ENCODE measurements at regions not wholly inside any gene's neighbourhood (a gene's known extent, or its start where the extent isn't known, plus 50 kb on each side); places are given as distances from the start of the nearest gene placed in this dataset.

GRCh38 chr18:47510831-47511230 is 259.4 kb upstream of the SKOR2 start:
- Mint-ChIP-seq H3K4me1 (ENCODE audit: low read depth) (no peaks in the 10 kb centered on the region), H3K4me3 (no peak overlapping the region), H3K27me3 (no peaks in the 10 kb centered on the region), H3K27ac (no peak overlapping the region), H3K9me3 (no peaks in the 10 kb centered on the region), H3K36me3 (ENCODE audit: low read depth) (no peaks in the 10 kb centered on the region)
- intact Hi-C loops (cut with micrococcal nuclease) = no loop called here

DNA sequence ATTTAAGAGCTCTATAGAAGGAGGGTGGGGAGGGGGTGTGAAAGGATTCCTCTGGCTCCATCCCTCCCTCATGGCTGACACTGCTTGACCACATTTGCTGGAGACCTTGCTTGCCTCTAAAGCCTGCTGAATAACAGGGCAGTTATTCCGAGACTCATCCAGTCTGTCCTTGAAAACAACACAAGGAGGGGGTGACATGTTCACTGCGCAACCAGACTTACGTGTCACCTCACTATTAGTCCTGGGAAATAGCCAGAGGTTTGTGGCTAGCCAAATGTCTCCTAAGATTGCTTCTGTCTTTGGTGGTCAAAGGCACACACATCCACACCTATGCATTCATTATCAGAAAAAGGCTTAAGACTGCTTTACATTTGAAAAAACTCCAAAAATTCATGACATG is 256.2 kb upstream of the SKOR2 start:
- no peak overlapping the region for H3K4me3 Mint-ChIP-seq
- no peaks in the 10 kb centered on the region for H3K27me3 Mint-ChIP-seq
- intact Hi-C loops (cut with micrococcal nuclease) = no loop called here
- H3K36me3 Mint-ChIP-seq (ENCODE audit: low read depth) = no peaks in the 10 kb centered on the region
- no peak overlapping the region for H3K27ac Mint-ChIP-seq
- H3K4me1 Mint-ChIP-seq (ENCODE audit: low read depth) = no peaks in the 10 kb centered on the region
- H3K9me3 Mint-ChIP-seq = no peaks in the 10 kb centered on the region

GRCh38 chr18:47506897-47507296 is 255.4 kb upstream of the SKOR2 start:
- H3K4me1 Mint-ChIP-seq (ENCODE audit: low read depth) = no peaks in the 10 kb centered on the region
- H3K9me3 Mint-ChIP-seq = no peaks in the 10 kb centered on the region
- no peaks in the 10 kb centered on the region for H3K36me3 Mint-ChIP-seq (ENCODE audit: low read depth)
- no peak overlapping the region for H3K27ac Mint-ChIP-seq
- no peak overlapping the region for H3K4me3 Mint-ChIP-seq
- intact Hi-C loops (cut with micrococcal nuclease) = no loop called here
- H3K27me3 Mint-ChIP-seq = no peaks in the 10 kb centered on the region

DNA sequence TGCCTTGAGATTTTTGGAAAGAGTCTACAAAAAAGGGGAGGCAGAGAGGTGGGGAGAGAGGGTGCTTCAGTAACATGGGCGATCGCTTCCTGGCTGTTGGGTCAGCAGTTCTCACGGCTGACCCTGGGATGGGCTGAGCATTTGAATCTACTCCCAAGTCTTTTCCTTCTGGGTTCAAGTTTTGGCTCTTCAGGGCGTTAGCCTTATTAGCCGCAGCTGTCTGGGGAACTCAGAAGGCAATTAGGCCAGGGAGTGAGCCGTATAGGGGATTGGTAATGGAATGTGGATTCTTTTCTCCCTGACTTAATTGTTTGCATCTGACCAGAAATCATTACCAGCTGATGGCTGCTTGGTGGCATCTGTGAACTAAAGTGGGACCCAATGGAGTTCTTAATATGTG is 250.5 kb upstream of the SKOR2 start:
- no peaks in the 10 kb centered on the region for H3K4me1 Mint-ChIP-seq (ENCODE audit: low read depth)
- H3K27ac Mint-ChIP-seq = no peak overlapping the region
- intact Hi-C loops (cut with micrococcal nuclease) = no loop called here

GRCh38 chr18:47500930-47501329 is 249.5 kb upstream of the SKOR2 start:
- no peaks in the 10 kb centered on the region for H3K9me3 Mint-ChIP-seq
- H3K4me1 Mint-ChIP-seq (ENCODE audit: low read depth) = no peaks in the 10 kb centered on the region
- H3K27ac Mint-ChIP-seq = no peak overlapping the region
- no peaks in the 10 kb centered on the region for H3K36me3 Mint-ChIP-seq (ENCODE audit: low read depth)
- H3K27me3 Mint-ChIP-seq = no peaks in the 10 kb centered on the region
- H3K4me3 Mint-ChIP-seq = no peak overlapping the region
- intact Hi-C loops (cut with micrococcal nuclease) = no loop called here

More for the DNA sequence above, 250.5 kb upstream of the SKOR2 start:
- Mint-ChIP-seq H3K4me3 (no peak overlapping the region), H3K9me3 (no peaks in the 10 kb centered on the region), H3K27me3 (no peaks in the 10 kb centered on the region), H3K36me3 (ENCODE audit: low read depth) (no peaks in the 10 kb centered on the region)

- H3K36me3 Mint-ChIP-seq (ENCODE audit: low read depth) = no peaks in the 10 kb centered on the region
- no peaks in the 10 kb centered on the region for H3K4me1 Mint-ChIP-seq (ENCODE audit: low read depth)
- H3K27ac Mint-ChIP-seq = no peak overlapping the region
- H3K4me3 Mint-ChIP-seq = no peak overlapping the region
- no peaks in the 10 kb centered on the region for H3K27me3 Mint-ChIP-seq
- intact Hi-C loops (cut with micrococcal nuclease) = no loop called here
- no peaks in the 10 kb centered on the region for H3K9me3 Mint-ChIP-seq
Measured at GRCh38 chr18:47492691-47493090, 241.2 kb upstream of the SKOR2 start.

- Mint-ChIP-seq H3K4me3 (no peak overlapping the region), H3K27ac (no peak overlapping the region), H3K9me3 (no peaks in the 10 kb centered on the region), H3K27me3 (no peaks in the 10 kb centered on the region), H3K36me3 (ENCODE audit: low read depth) (no peaks in the 10 kb centered on the region), H3K4me1 (ENCODE audit: low read depth) (no peaks in the 10 kb centered on the region)
- intact Hi-C loops (cut with micrococcal nuclease) = no loop called here
Measured at GRCh38 chr18:47490882-47491281, 239.4 kb upstream of the SKOR2 start.

GRCh38 chr18:47485221-47485797 is 233.8 kb upstream of the SKOR2 start:
- no peaks in the 10 kb centered on the region for H3K4me1 Mint-ChIP-seq (ENCODE audit: low read depth)
- H3K27ac Mint-ChIP-seq = no peak overlapping the region
- H3K27me3 Mint-ChIP-seq = no peaks in the 10 kb centered on the region
- no peaks in the 10 kb centered on the region for H3K36me3 Mint-ChIP-seq (ENCODE audit: low read depth)
- intact Hi-C loops (cut with micrococcal nuclease) = no loop called here
- H3K9me3 Mint-ChIP-seq = no peaks in the 10 kb centered on the region
- no peak overlapping the region for H3K4me3 Mint-ChIP-seq

DNA sequence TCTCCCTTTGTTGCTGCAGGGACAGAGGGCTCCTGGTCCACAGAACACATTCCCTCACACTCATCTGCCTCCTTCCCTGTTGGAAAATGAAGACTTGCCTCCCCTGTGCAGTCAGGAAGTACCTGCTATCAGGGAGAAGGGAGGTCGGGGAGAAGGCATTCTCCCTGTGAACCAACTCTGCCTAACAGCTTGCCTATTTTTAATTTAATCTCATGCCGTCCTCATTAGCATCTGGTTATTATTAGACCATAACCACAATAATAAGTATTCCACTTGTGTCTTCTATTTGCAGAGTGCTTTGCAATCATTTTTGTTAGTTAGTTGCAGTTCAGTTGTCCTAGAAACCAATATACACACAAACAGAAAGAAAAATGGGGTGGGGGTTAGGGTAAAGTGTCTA is 232.6 kb upstream of the SKOR2 start:
- Mint-ChIP-seq H3K27ac (no peak overlapping the region), H3K4me3 (no peak overlapping the region), H3K9me3 (no peaks in the 10 kb centered on the region), H3K4me1 (ENCODE audit: low read depth) (no peaks in the 10 kb centered on the region), H3K36me3 (ENCODE audit: low read depth) (no peaks in the 10 kb centered on the region), H3K27me3 (no peaks in the 10 kb centered on the region)
- intact Hi-C loops (cut with micrococcal nuclease) = no loop called here

- no peak overlapping the region for H3K27ac Mint-ChIP-seq
- intact Hi-C loops (cut with micrococcal nuclease) = no loop called here
- H3K36me3 Mint-ChIP-seq (ENCODE audit: low read depth) = no peaks in the 10 kb centered on the region
- no peaks in the 10 kb centered on the region for H3K4me1 Mint-ChIP-seq (ENCODE audit: low read depth)
- H3K4me3 Mint-ChIP-seq = no peak overlapping the region
- no peaks in the 10 kb centered on the region for H3K27me3 Mint-ChIP-seq
- no peaks in the 10 kb centered on the region for H3K9me3 Mint-ChIP-seq
Measured at GRCh38 chr18:47480166-47480565, 228.7 kb upstream of the SKOR2 start.

GRCh38 chr18:47471784-47472183 is 220.3 kb upstream of the SKOR2 start:
- Mint-ChIP-seq H3K27me3 (no peaks in the 10 kb centered on the region), H3K9me3 (no peaks in the 10 kb centered on the region), H3K27ac (no peak overlapping the region), H3K36me3 (ENCODE audit: low read depth) (no peaks in the 10 kb centered on the region), H3K4me1 (ENCODE audit: low read depth) (no peaks in the 10 kb centered on the region), H3K4me3 (no peak overlapping the region)
- intact Hi-C loops (cut with micrococcal nuclease) = no loop called here

GRCh38 chr18:47470941-47471340 is 219.5 kb upstream of the SKOR2 start:
- H3K9me3 Mint-ChIP-seq = no peaks in the 10 kb centered on the region
- intact Hi-C loops (cut with micrococcal nuclease) = no loop called here
- no peak overlapping the region for H3K4me3 Mint-ChIP-seq
- H3K27ac Mint-ChIP-seq = no peak overlapping the region
- H3K4me1 Mint-ChIP-seq (ENCODE audit: low read depth) = no peaks in the 10 kb centered on the region
- H3K36me3 Mint-ChIP-seq (ENCODE audit: low read depth) = no peaks in the 10 kb centered on the region
- no peaks in the 10 kb centered on the region for H3K27me3 Mint-ChIP-seq

GRCh38 chr18:47469576-47469975 is 218.1 kb upstream of the SKOR2 start:
- Mint-ChIP-seq H3K9me3 (no peaks in the 10 kb centered on the region), H3K4me3 (no peak overlapping the region), H3K4me1 (ENCODE audit: low read depth) (no peaks in the 10 kb centered on the region), H3K27ac (no peak overlapping the region), H3K36me3 (ENCODE audit: low read depth) (no peaks in the 10 kb centered on the region), H3K27me3 (no peaks in the 10 kb centered on the region)
- intact Hi-C loops (cut with micrococcal nuclease) = no loop called here

DNA sequence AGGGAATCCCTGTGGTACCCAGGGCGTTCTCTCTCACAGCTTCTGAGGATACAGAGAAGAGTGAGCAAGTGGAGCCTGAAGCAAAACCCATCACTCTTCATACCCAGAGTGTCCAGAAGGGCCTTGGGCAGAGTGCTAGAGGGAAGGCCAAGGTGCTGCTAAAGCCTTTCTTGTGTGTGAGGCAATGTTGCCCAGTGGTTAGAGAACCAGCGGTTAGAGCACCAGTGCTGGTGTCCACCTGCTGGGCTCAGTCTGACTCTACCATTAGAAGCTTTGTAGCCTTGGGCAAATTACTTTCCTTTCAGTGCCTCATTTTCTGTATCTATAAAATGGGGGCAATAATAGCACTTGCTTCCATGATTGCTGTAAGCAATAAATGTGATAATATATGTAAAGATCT is 210.5 kb upstream of the SKOR2 start:
- H3K9me3 Mint-ChIP-seq = no peaks in the 10 kb centered on the region
- H3K4me1 Mint-ChIP-seq (ENCODE audit: low read depth) = no peaks in the 10 kb centered on the region
- H3K4me3 Mint-ChIP-seq = no peak overlapping the region
- H3K27ac Mint-ChIP-seq = no peak overlapping the region
- intact Hi-C loops (cut with micrococcal nuclease) = no loop called here
- H3K27me3 Mint-ChIP-seq = no peaks in the 10 kb centered on the region
- H3K36me3 Mint-ChIP-seq (ENCODE audit: low read depth) = no peaks in the 10 kb centered on the region

DNA sequence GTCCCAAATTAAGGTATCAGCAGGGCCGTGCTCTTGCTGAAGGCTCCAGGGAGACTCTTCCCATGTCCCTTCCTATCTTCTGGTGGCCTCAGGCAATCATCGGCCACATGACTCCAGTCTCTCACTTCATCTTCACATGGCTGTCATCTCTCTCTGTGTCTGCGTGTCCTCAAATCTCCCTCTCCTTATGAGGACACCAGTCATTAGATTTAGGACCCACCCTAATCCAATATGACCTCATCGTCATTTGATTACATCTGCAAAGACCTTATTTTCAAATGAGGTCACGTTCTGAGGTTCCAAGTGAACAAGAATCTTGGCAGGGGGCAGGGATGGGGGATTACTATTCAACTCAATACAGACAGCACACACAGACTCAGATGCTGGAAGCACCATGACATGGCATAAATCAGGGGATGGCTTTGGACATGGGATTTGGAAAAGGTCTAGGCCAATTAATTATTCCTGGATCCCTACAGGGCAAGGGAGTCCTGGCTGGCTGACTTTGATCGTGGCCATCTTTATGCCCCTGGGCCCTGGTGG is 210.0 kb upstream of the SKOR2 start:
- no peaks in the 10 kb centered on the region for H3K4me1 Mint-ChIP-seq (ENCODE audit: low read depth)
- no peak overlapping the region for H3K27ac Mint-ChIP-seq
- H3K4me3 Mint-ChIP-seq = no peak overlapping the region
- intact Hi-C loops (cut with micrococcal nuclease) = no loop called here
- H3K9me3 Mint-ChIP-seq = no peaks in the 10 kb centered on the region
- H3K27me3 Mint-ChIP-seq = no peaks in the 10 kb centered on the region
- no peaks in the 10 kb centered on the region for H3K36me3 Mint-ChIP-seq (ENCODE audit: low read depth)
